Effector memory CD4-positive, alpha-beta T cell (primary cell): ENCODE measurements at regions not wholly inside any gene's neighbourhood (a gene's known extent, or its start where the extent isn't known, plus 50 kb on each side); places are given as distances from the start of the nearest gene placed in this dataset.

ENCODE experiments used
- DNase-seq, 3 donors: peaks; one replicate each; pipeline ENCODE4 v3.0.0-alpha.2; 2020
- H3K27ac ChIP-seq: 2 replicates; pipeline ENCODE4 v1.7.0; 2013; ENCODE audit warnings: mild to moderate bottlenecking, low read length, moderate library complexity; ENCODE audit not compliant: insufficient read depth, poor library complexity, severe bottlenecking
- H3K27me3 ChIP-seq: replicated peaks from 2 replicates; pipeline ENCODE4 v1.7.0; 2013; ENCODE audit warnings: mild to moderate bottlenecking, low read length; ENCODE audit not compliant: insufficient read depth, control insufficient read depth, poor library complexity, severe bottlenecking
- H3K36me3 ChIP-seq: 2 replicates; pipeline ENCODE4 v1.7.0; 2013; ENCODE audit warnings: mild to moderate bottlenecking, low read length, moderate library complexity; ENCODE audit not compliant: control insufficient read depth, insufficient read depth
- H3K4me1 ChIP-seq: 2 replicates; pipeline ENCODE4 v1.7.0; 2013; ENCODE audit warnings: low read length, mild to moderate bottlenecking; ENCODE audit not compliant: control insufficient read depth, insufficient read depth, poor library complexity, severe bottlenecking
- H3K4me3 ChIP-seq: 2 replicates; pipeline ENCODE4 v1.7.0; 2013; ENCODE audit warnings: low read length, low read depth, mild to moderate bottlenecking; ENCODE audit not compliant: insufficient read depth, poor library complexity, severe bottlenecking
- H3K9me3 ChIP-seq: 2 replicates; pipeline ENCODE4 v1.7.0; 2013; ENCODE audit warnings: mild to moderate bottlenecking, low read length, moderate library complexity; ENCODE audit not compliant: control insufficient read depth

DNA sequence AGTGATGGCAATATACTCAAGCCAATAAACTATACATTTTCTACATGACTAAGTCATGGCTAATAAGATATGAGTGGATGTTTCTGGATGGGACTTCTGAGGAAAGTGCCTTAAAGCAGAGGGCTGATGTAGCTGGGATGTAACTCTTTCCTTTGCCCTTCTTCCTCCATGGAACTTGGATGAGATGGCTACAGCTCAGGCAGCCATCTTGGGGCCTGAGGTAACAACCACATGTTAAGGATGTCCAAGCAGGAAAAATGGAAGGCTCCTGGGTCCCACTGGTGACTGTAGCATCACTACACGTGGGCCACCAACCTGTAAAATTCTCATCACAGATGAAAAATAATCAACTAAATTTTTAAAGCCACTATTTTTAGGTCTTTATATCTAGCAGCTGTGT, 54.4 kb upstream of the GRIP1 start:
- DNase-seq, result no peak

DNA sequence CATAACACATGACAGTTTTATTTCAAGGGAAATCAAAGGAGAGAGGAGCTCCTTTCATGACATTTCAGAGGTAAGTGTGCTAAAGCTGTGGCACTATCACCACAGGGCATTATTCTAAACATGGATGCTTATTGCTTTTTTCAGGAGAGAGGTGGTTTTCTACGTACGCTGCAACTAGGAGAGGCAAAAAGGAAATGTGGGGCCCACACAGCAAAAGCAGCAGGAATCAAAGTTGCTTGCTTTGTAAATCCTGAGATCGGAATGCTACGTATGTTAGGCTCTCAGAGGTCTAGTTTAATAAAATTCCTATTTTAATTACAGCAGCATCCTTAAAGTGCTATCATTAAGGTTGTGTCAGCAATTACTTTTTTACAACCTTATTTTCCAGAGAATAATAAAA, 55.0 kb upstream of the GRIP1 start:
- H3K27me3 ChIP-seq, result no peaks in the 10 kb centered on the region
- DNase-seq, result no peak
- H3K27ac ChIP-seq, result no peak overlapping the region
- no peaks in the 10 kb centered on the region for H3K36me3 ChIP-seq
- H3K9me3 ChIP-seq, result no peaks in the 10 kb centered on the region
- H3K4me1 ChIP-seq, result no peaks in the 10 kb centered on the region
- H3K4me3 ChIP-seq, result no peak overlapping the region

More for the DNA sequence above, 54.4 kb upstream of the GRIP1 start:
- Histone ChIP-seq H3K36me3 (no peaks in the 10 kb centered on the region), H3K4me3 (no peak overlapping the region), H3K27ac (no peak overlapping the region), H3K4me1 (no peaks in the 10 kb centered on the region), H3K27me3 (no peaks in the 10 kb centered on the region), H3K9me3 (no peaks in the 10 kb centered on the region)

DNA sequence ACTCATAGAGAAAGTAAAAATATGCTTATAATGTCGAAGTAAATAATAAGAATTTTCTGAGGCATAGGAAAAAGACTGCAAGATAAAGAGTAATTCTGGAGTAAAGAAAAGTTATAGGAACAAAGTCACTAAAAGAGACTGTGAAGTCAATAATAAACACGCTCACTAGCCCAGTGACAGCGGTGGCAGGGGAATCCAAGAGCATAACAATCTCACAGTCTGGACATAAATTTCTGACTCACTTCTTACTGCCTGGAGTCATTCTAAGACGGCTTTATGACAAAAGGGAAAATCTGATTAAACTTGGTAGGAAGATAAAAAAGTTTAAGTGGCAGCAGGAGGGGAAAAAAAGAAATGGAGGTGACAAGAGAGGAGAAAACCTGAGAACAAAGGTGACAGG, 56.4 kb upstream of the GRIP1 start:
- Histone ChIP-seq H3K9me3 (no peaks in the 10 kb centered on the region), H3K36me3 (no peaks in the 10 kb centered on the region), H3K4me3 (no peak overlapping the region), H3K4me1 (no peaks in the 10 kb centered on the region), H3K27ac (no peak overlapping the region), H3K27me3 (no peaks in the 10 kb centered on the region)
- no peak for DNase-seq

DNA sequence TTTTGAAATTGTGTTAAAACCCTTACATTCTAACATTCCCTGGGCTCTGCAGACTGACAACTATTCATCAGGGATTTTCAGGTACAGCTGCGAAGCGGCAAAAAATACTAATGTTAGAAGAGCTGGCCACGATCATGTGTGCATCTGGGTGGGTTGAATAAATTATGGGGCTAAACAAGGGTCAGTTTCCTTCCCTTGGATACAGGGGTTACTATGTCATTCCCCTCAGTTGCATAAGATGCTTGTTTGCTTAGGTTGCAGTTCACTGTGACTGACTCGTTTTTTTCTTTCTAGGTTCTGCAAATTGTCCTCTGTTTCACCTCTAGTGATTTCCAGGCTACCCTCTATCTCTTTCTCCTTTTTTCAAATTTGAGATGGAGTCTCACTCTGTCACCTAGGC, 58.1 kb upstream of the GRIP1 start:
- Histone ChIP-seq H3K36me3 (no peaks in the 10 kb centered on the region), H3K27ac (no peak overlapping the region), H3K27me3 (no peaks in the 10 kb centered on the region), H3K9me3 (no peaks in the 10 kb centered on the region), H3K4me3 (no peak overlapping the region), H3K4me1 (no peaks in the 10 kb centered on the region)
- DNase-seq, result no peak

DNA sequence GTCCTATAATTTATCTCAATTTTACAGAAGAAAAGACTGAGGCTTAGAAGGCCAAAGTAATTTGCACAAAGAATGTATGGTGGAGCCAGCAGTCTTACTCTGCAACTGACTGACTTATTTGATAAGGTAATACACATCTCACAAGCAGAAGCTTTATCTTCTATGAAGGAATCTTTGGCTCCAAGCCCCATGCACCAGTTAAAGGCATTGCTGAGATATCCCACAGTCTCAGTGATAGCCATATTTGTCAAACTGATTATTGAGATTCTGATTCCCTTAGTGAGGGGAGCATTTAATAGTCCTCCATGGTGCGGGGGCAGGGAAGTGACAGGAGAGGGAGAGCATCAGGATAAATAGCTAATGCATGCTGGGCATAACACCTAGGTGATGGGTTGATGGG, 60.4 kb upstream of the GRIP1 start:
- DNase-seq, result no peak
- Histone ChIP-seq H3K9me3 (no peaks in the 10 kb centered on the region), H3K27me3 (no peaks in the 10 kb centered on the region), H3K4me3 (no peak overlapping the region), H3K36me3 (no peaks in the 10 kb centered on the region), H3K4me1 (no peaks in the 10 kb centered on the region), H3K27ac (no peak overlapping the region)

DNA sequence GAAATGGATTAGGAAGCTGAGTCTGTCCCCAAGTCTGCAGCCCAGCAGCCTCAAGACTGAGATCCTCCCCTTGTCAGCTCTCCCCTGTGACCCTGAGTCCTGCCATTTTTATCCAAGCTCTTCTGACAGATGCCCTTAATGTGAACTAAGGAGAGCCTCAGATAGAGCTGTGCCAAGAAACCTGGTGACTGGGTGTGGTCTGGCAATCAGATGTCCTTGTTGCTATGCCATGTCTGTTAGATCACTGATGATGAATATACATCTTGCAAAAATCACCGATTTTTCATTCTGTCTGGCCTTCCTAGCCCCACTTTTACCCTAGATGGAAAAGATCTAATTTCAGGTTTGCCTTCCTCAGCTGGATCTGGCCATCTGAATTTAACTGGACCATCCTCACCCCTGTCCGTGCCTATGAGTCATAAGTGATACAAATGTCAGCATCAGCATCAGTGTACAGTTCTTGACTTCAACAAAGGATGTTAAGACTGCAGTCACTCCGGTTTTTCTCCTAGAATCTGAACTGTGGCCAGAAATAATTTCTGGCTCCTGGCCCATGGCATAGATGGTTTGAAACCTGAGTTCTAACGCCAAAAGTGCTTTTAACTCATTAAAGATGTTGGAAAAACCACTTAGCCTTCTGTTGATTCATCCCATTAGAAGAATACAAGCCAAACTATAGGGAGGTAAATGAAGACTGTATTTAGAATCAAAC, 61.2 kb upstream of the GRIP1 start:
- H3K36me3 ChIP-seq, result no peaks in the 10 kb centered on the region
- no peaks in the 10 kb centered on the region for H3K27me3 ChIP-seq
- H3K27ac ChIP-seq, result no peak overlapping the region
- H3K4me3 ChIP-seq, result no peak overlapping the region
- no peak for DNase-seq
- H3K9me3 ChIP-seq, result no peaks in the 10 kb centered on the region
- no peaks in the 10 kb centered on the region for H3K4me1 ChIP-seq

DNA sequence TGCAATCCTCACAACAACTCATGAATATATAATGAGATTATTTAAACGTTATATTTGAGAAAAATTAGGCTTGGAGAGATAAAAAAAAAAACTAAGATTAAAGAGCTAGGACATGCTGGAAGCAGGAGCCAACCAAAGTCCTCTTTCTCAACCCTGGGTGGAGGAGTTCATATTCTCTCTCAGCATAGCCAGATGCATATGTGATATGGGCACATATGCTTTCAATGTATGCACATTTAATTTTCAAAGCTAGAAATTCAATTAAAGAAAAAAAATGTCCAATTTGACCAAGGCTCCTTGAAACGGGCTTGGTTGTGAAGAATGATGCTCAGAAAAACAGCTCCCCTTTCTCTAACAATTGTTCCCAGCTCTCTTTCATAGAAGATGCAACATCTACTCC, 61.9 kb upstream of the GRIP1 start:
- Histone ChIP-seq H3K27me3 (no peaks in the 10 kb centered on the region), H3K36me3 (no peaks in the 10 kb centered on the region), H3K4me1 (no peaks in the 10 kb centered on the region), H3K4me3 (no peak overlapping the region), H3K9me3 (no peaks in the 10 kb centered on the region), H3K27ac (no peak overlapping the region)
- no peak for DNase-seq

DNA sequence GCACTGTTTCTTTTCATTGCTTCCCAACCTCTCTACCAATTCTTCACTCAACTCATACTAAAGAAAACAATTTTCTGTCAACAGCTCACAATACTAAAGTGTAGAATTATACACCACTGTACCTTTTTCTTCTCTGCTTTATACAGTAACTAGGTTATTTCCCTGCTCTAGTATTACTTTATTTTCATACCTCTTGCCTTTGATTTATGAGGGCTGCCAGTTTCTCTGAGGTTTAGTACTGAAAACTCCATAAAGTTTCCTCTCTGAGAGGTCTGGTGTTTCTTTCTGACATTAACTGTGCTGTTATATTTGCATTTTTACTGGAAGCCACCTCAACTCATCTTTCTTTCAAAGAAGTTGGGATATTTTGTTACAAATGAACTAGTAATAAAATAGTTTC, 63.0 kb upstream of the GRIP1 start:
- Histone ChIP-seq H3K27ac (no peak overlapping the region), H3K4me1 (no peaks in the 10 kb centered on the region), H3K4me3 (no peak overlapping the region), H3K36me3 (no peaks in the 10 kb centered on the region), H3K9me3 (no peaks in the 10 kb centered on the region), H3K27me3 (no peaks in the 10 kb centered on the region)
- DNase-seq, result no peak

DNA sequence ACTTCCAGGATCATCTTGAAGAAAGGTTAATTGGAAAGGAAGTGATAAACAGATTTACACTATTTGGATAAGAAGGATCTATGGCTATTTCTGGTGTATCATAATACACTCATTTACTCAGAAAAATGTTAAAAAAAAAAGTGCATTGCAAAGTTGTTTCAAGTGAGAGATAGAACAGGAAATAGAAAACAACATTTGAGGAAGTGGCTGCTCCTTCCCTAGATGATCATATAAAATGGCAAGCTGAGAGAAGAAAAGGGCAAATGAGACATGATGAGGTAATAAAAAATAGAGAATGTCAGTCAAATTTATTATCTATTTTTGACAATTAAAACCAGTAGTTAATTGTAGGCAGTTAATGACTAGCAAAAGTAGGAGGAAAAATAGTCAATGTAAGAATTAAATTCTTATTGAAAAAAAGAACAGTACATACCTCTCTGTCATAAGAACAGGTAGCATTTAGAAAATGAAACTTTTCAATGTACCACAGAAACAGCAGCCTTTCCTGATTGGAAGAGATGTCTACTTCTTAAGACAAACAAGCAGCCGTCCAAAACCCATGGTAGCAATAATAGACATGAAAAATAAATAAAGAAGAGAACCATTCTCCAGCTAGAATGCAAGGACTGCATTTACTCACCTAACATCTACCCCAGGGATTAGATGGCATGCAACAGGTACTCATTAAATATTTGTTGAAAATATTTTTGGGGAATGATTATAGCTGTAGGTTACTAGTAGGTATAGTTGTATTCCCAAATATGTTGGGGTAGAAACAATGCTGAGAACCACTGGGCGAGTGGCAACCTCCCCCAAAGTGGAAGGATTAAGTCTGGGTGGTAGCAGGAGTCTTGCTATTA, 63.9 kb upstream of the GRIP1 start:
- no peak overlapping the region for H3K27ac ChIP-seq
- DNase-seq, result no peak
- no peaks in the 10 kb centered on the region for H3K4me1 ChIP-seq
- H3K4me3 ChIP-seq, result no peak overlapping the region
- H3K27me3 ChIP-seq, result no peaks in the 10 kb centered on the region
- H3K36me3 ChIP-seq, result no peaks in the 10 kb centered on the region
- no peaks in the 10 kb centered on the region for H3K9me3 ChIP-seq

DNA sequence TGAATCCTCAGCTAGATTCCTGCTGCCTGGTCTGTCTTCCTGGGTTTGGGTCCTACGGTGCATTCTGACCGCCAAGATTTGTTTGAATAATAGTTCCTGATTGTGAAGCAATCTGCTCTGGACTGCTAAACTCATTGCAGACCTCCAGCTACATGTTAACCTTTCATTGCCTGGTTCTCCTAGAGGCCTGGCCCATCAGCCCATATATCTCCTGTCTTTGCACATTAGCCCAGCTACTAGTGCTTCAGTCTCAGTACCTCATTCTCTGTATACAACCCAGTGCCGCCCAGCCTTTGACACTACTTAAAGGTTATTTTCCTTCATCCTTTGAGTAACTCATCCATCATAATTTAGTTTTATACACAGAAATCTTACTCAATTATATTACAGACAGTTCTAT, 65.6 kb upstream of the GRIP1 start:
- H3K4me3 ChIP-seq, result no peak overlapping the region
- no peaks in the 10 kb centered on the region for H3K4me1 ChIP-seq
- no peak for DNase-seq
- H3K27ac ChIP-seq, result no peak overlapping the region
- no peaks in the 10 kb centered on the region for H3K36me3 ChIP-seq
- no peaks in the 10 kb centered on the region for H3K9me3 ChIP-seq
- H3K27me3 ChIP-seq, result no peaks in the 10 kb centered on the region
